ENCODE measurements at regions not wholly inside any gene's neighbourhood (a gene's known extent, or its start where the extent isn't known, plus 50 kb on each side); places are given as distances from the start of the nearest gene placed in this dataset.

DNA sequence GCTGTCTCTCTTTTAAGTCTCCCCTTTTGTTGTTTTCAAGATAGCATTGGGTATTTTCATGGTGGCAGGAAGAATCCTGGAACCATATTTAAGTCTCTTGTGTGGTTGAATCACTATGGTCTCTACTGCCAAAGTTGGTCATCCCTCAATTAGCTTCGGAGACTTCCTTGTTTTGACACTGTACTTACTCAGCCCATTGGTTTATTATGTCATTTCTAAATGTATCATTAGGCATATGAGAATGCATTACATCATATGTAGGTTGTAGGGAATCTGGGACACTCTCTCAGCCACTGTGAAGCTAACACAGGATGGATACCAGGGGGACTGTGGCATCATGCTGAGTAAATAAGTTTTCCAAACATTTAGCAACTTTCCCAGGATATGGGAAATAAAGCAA lies 211.8 kb downstream of the DTHD1 start:
- no peaks in the 10 kb centered on the region for H3K27me3 ChIP-seq (replicated peaks in 1 of 7)
- no peaks in the 10 kb centered on the region for H3K4me1 ChIP-seq
- no peak overlapping the region for H3K4me3 ChIP-seq
- no peaks in the 10 kb centered on the region for H3K36me3 ChIP-seq
- intact Hi-C loops (cut with DNase I; ENCODE audit: low total_unique reads): no loop called here
- H3K9me3 ChIP-seq: no peaks in the 10 kb centered on the region
- 80 to 89% (median 83%) methylated on average over 1 of the region's 1 CpG for WGBS, 5 donors
- DNase-seq: no peak
- H3K27ac ChIP-seq: no peak overlapping the region
- TF ChIP-seq POLR2AphosphoS5 (IDR thresholded peaks at IDR 0.05) (no peak), POLR2A (IDR thresholded peaks at IDR 0.05) (no peak)

DNA sequence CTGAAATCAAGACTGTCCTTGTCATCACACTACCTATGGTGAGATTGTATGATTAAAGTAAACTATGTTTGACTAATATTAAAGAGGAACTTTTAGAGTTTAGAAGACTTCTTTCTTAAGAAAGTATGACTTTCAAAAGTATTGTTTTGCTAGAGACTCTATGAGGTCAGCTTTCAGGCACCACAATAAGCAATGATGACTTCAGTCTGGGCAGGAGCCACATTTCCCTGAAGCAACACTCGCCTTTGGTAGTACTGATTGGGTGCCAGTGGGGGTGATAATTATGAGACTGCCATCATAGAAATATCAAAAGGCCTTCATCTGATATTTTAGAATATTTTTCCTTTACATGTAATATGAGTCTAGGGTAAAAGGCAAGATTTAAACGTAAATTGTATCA lies 212.6 kb downstream of the DTHD1 start:
- H3K27me3 ChIP-seq (replicated peaks in 1 of 7): no peaks in the 10 kb centered on the region
- H3K4me3 ChIP-seq: no peak overlapping the region
- H3K27ac ChIP-seq: no peak overlapping the region
- 69 to 86% (median 80%) methylated on average over 2 of the region's 2 CpGs for WGBS, 5 donors
- no peaks in the 10 kb centered on the region for H3K4me1 ChIP-seq
- H3K9me3 ChIP-seq: no peaks in the 10 kb centered on the region
- TF ChIP-seq POLR2AphosphoS5 (IDR thresholded peaks at IDR 0.05) (no peak), POLR2A (IDR thresholded peaks at IDR 0.05) (no peak)
- TF ChIP-seq, protein P1, sequence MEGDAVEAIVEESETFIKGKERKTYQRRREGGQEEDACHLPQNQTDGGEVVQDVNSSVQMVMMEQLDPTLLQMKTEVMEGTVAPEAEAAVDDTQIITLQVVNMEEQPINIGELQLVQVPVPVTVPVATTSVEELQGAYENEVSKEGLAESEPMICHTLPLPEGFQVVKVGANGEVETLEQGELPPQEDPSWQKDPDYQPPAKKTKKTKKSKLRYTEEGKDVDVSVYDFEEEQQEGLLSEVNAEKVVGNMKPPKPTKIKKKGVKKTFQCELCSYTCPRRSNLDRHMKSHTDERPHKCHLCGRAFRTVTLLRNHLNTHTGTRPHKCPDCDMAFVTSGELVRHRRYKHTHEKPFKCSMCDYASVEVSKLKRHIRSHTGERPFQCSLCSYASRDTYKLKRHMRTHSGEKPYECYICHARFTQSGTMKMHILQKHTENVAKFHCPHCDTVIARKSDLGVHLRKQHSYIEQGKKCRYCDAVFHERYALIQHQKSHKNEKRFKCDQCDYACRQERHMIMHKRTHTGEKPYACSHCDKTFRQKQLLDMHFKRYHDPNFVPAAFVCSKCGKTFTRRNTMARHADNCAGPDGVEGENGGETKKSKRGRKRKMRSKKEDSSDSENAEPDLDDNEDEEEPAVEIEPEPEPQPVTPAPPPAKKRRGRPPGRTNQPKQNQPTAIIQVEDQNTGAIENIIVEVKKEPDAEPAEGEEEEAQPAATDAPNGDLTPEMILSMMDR (IDR thresholded peaks at IDR 0.05 in 8 of 11, conservative IDR thresholded peaks at IDR 0.05 in 3 of 11): no peak
- no peak for DNase-seq
- H3K36me3 ChIP-seq: no peaks in the 10 kb centered on the region
- intact Hi-C loops (cut with DNase I; ENCODE audit: low total_unique reads): no loop called here

DNA sequence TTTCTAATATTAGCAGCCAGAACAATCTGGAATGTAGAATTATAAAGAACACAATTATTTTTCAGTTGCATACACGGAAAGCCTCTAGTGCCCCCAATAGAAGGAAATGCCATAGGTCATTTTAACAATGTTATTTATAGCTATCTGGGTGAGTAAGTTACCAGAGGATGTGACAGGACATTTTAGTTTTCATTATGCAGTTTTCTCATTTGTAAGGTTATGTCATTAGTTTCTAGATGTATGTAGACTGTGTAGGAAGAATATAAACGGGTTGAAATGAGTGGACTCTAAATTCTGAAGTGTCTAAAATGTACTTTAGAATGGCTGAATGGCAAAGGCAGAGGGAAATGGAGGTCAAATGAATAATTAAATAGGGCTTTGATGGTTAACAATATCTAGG lies 213.3 kb downstream of the DTHD1 start:
- no peak overlapping the region for H3K27ac ChIP-seq
- no peaks in the 10 kb centered on the region for H3K36me3 ChIP-seq
- WGBS, 5 donors: 26 to 34% (median 31%) methylated on average over 2 of the region's 2 CpGs
- intact Hi-C loops (cut with DNase I; ENCODE audit: low total_unique reads): no loop called here
- no peaks in the 10 kb centered on the region for H3K4me1 ChIP-seq
- DNase-seq: no peak
- no peaks in the 10 kb centered on the region for H3K9me3 ChIP-seq
- no peaks in the 10 kb centered on the region for H3K27me3 ChIP-seq (replicated peaks in 1 of 7)
- TF ChIP-seq, protein P1 (IDR thresholded peaks at IDR 0.05 in 8 of 11, conservative IDR thresholded peaks at IDR 0.05 in 3 of 11): no peak
- TF ChIP-seq POLR2A (IDR thresholded peaks at IDR 0.05) (no peak), POLR2AphosphoS5 (IDR thresholded peaks at IDR 0.05) (no peak)
- no peak overlapping the region for H3K4me3 ChIP-seq

DNA sequence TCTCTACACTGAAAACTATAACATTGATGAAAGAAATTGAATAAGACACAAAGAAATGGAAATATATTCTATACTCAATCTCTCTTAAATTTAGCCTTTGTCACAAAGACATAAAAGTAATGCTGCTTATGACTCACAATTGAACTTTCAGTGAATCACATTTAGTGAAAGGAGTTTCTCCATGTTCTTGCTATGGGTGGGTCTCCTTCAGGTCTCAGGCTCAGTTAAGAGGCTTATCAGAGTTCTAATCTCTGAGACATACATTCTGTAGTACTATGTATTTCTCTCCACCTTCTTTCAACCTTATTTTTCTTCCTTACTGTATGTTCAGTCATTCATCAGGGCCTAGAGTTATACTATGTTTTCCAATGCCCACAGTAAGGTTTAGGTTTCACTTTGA lies 220.9 kb downstream of the DTHD1 start:
- Histone ChIP-seq H3K4me1 (no peaks in the 10 kb centered on the region), H3K4me3 (no peak overlapping the region), H3K9me3 (no peaks in the 10 kb centered on the region), H3K27me3 (replicated peaks in 1 of 7) (no peaks in the 10 kb centered on the region), H3K36me3 (no peaks in the 10 kb centered on the region), H3K27ac (no peak overlapping the region)
- intact Hi-C loops (cut with DNase I; ENCODE audit: low total_unique reads): no loop called here
- no peak for DNase-seq
- TF ChIP-seq, protein P1 (IDR thresholded peaks at IDR 0.05 in 8 of 11, conservative IDR thresholded peaks at IDR 0.05 in 3 of 11): no peak
- no peak for TF ChIP-seq POLR2AphosphoS5 (IDR thresholded peaks at IDR 0.05)
- no peak for TF ChIP-seq POLR2A (IDR thresholded peaks at IDR 0.05)

DNA sequence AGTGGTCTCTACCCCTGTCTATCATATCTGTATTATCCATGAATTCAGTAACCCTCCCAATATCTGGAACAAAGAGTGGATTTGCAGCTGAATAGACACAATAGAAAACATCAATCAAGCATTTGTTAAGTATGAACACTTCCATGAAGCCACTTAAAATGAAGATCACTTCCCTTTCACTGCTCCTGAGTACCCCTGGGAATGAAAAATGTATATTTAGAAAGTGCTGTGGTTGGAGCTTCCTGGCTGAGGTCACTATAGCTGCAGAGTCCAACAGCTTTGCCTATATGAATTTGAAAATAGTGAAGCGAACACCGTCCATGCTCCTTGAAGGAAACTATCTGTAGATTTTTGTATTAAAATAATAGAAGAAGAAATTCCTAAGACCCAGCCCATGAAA lies 227.0 kb downstream of the DTHD1 start:
- Histone ChIP-seq H3K4me3 (no peak overlapping the region), H3K36me3 (no peaks in the 10 kb centered on the region), H3K4me1 (no peaks in the 10 kb centered on the region), H3K9me3 (no peaks in the 10 kb centered on the region), H3K27ac (no peak overlapping the region), H3K27me3 (replicated peaks in 1 of 7) (peaks cover 0 to 6% (median 0%) of the 10 kb centered on the region in 7 donors)
- TF ChIP-seq POLR2AphosphoS5 (IDR thresholded peaks at IDR 0.05) (no peak), POLR2A (IDR thresholded peaks at IDR 0.05) (no peak)
- TF ChIP-seq, protein P1 (IDR thresholded peaks at IDR 0.05 in 8 of 11, conservative IDR thresholded peaks at IDR 0.05 in 3 of 11): no peak
- WGBS, 5 donors: 6 to 22% (median 13%) methylated on average over 2 of the region's 2 CpGs
- no peak for DNase-seq
- intact Hi-C loops (cut with DNase I; ENCODE audit: low total_unique reads): no loop called here
